Heart left ventricle (tissue), 16 donors: ENCODE measurements at regions not wholly inside any gene's neighbourhood (a gene's known extent, or its start where the extent isn't known, plus 50 kb on each side); places are given as distances from the start of the nearest gene placed in this dataset.

Experiments
- ATAC-seq, 4 donors: fragments of 200-7000 bp; cut with Tn5 transposase; one replicate each; pipeline ENCODE4 v1.9.1; 2020 to 2022; ENCODE audit warnings: moderate library complexity in 4 of 4, mild to moderate bottlenecking in 3 of 4, moderate number of reproducible peaks in 1 of 4
- DNase-seq, 5 donors: peaks; one replicate each; pipeline ENCODE4 v3.0.0-alpha.2; 2020
- H3K27ac ChIP-seq, 12 donors: fragments of 200-600 bp; sonication (generic) in 4 of 12; one replicate each; pipeline versions ENCODE4 v1.5.0 to v1.8.0; 2016 to 2022; ENCODE audit warnings: mild to moderate bottlenecking in 2 of 12
- H3K27me3 ChIP-seq, 9 donors: fragments of 200-600 bp; sonication (generic) in 2 of 9; one replicate each; pipeline versions ENCODE4 v1.5.1 to v1.8.0; 2016 to 2022; ENCODE audit warnings: mild to moderate bottlenecking in 3 of 9
- H3K36me3 ChIP-seq, 9 donors: fragments of 200-600 bp; sonication (generic) in 2 of 9; one replicate each; pipeline versions ENCODE4 v1.5.0 to v1.8.0; 2018 to 2022; ENCODE audit warnings: mild to moderate bottlenecking in 2 of 9
- H3K4me1 ChIP-seq, 12 donors: fragments of 200-600 bp; sonication (generic) in 4 of 12; one replicate each; pipeline versions ENCODE4 v1.5.0 to v1.8.0; 2016 to 2022; ENCODE audit warnings: mild to moderate bottlenecking in 3 of 12
- H3K4me3 ChIP-seq, 12 donors: fragments of 200-600 bp; sonication (generic) in 4 of 12; one replicate each; pipeline versions ENCODE4 v1.5.0 to v1.8.0; 2017 to 2022; ENCODE audit warnings: mild to moderate bottlenecking in 9 of 12, moderate library complexity in 4 of 12
- H3K9me3 ChIP-seq, 12 donors: fragments of 200-600 bp; sonication (generic) in 4 of 12; one replicate each; pipeline versions ENCODE4 v1.5.0 to v1.8.0; 2016 to 2022; ENCODE audit warnings: mild to moderate bottlenecking in 1 of 12
- CTCF ChIP-seq, 12 donors: fragments of 200-600 bp; sonication (generic) in 4 of 12; IDR thresholded peaks; one replicate each; pipeline versions ENCODE4 v1.5.0 to v1.8.0; 2018 to 2022; ENCODE audit warnings: antibody characterized with exemption in 12 of 12, mild to moderate bottlenecking in 5 of 12
- POLR2A ChIP-seq, 2 donors: fragments of 450-650 bp; IDR thresholded peaks; one replicate each; pipeline ENCODE4 v1.6.1; 2017; ENCODE audit warnings: antibody characterized with exemption in 2 of 2, mild to moderate bottlenecking in 2 of 2, moderate library complexity in 2 of 2
- WGBS, 4 donors: extraction: QIAGEN DNeasy Blood & Tissue Kit in 2 of 4; methylation state at CpG; one replicate each; pipeline versions ENCODE4 v1.1.5 to v1.1.7; 2013 to 2018; 5-methylcytosine and 5-hydroxymethylcytosine counted together
- intact Hi-C, 10 donors: fragments of 100-400 bp; cut with DNase I; formaldehyde crosslinking; loops; one replicate each; pipeline versions ENCODE4 v1.11.1 to v1.14.2; 2022
- donor health status: ischemic (EF 13 %, LVEDD 7.1; RV severe dilation, severe dysfunction).
- donor health status: healthy with polysubstance abuse.
- donor health status: DM: no; HTN: yes; CAD: no.
- donor health status: DM: no; HTN: no; CAD: no.
- donor health status: ischemic (EF 25% LVEDD 6.9; RV normal size, moderate dysfunction).
- donor health status: ischemic (EF 25% LVEDD 5.7; RV mildly dilated, moderate dysfunction).
- donor health status: healthy.
- donor health status: DM: yes; HTN: yes; CAD: no.
- donor health status: ischemic (EF 35%, LVEDD 5.7; RV mildly dilated, moderate dysfunction).
- donor health status: nonischemic (EF 11% LVEDD 7.7; RV severe dilation, severe dysfunction).
- donor health status: DM: yes; HTN: yes; CAD: no.
- donor health status: PGD.
- donor health status: ischemic (EF 29% LVEDD 5.4; RV normal size, mild dysfunction).
- donor health status: nonischemic (EF 23%, LVEDD 6.1; RV moderate dilation, normal function).

- ATAC-seq (no peak), DNase-seq (no peak)
- Histone ChIP-seq H3K36me3 (no peaks in the 10 kb centered on the region), H3K4me1 (peaks cover 0 to 21% (median 0%) of the 10 kb centered on the region in 12 donors), H3K27ac (no peak overlapping the region), H3K27me3 (no peaks in the 10 kb centered on the region), H3K4me3 (no peak overlapping the region), H3K9me3 (no peaks in the 10 kb centered on the region)
- WGBS, 4 donors = 88 to 95% (median 90%) methylated on average over 12 of the region's 12 CpGs
- intact Hi-C loops = no loop called here
- TF ChIP-seq POLR2A (IDR thresholded peaks at IDR 0.05) (no peak), CTCF (IDR thresholded peaks at IDR 0.05) (no peak)
These were observed 183.1 kb upstream of the FAT1 start for GRCh38 chr4:186906722-186907121.

DNA sequence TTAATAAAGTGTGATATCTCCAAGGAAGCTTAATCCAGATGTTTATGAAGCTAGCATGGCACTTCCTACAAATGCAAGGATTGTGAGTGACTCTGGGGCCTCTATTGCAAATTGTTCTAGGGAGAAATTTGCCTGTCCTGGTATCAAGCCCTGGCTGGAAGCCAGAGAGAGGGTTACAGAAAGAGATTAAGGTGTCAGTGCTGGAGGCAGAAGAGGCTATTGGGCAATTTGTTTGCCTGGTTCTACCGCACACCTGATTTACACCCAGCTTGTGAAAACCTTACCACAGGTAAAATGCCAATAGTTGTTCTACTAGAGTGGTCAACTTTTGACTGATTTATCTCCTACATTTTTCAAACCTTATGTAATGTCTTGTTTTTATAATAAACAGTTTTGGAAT lies 186.7 kb upstream of the FAT1 start:
- no peaks in the 10 kb centered on the region for H3K36me3 ChIP-seq
- ATAC-seq (no peak), DNase-seq (no peak)
- H3K4me1 ChIP-seq = no peaks in the 10 kb centered on the region
- no peaks in the 10 kb centered on the region for H3K9me3 ChIP-seq
- H3K27me3 ChIP-seq = no peaks in the 10 kb centered on the region
- no peak overlapping the region for H3K4me3 ChIP-seq
- no peak overlapping the region for H3K27ac ChIP-seq
- 78 to 100% (median 83%) methylated on average over 1 of the region's 1 CpG for WGBS, 4 donors
- TF ChIP-seq POLR2A (IDR thresholded peaks at IDR 0.05) = no peak
- TF ChIP-seq CTCF (IDR thresholded peaks at IDR 0.05) = no peak
- intact Hi-C loops = no loop called here

DNA sequence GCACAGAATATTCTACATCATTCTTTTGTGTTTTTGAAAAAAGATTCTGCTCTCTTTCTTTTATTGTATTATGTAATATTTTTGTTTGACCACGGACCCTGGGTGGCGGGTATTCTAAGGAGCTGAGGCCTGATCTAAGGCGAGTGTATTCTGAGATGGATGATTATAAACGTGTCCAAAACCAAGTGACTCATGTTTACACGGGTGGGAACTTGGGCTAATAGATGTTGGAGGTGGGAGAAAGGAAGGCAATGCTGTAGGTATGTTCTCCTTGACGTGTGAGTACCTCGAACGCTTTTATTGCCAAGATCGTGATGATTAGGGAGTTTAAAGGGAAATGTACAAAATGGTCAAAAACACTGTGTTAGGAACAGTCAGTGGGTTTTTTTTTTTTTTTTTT lies 188.9 kb upstream of the FAT1 start:
- Histone ChIP-seq H3K9me3 (no peaks in the 10 kb centered on the region), H3K27ac (no peak overlapping the region), H3K4me1 (no peaks in the 10 kb centered on the region), H3K36me3 (no peaks in the 10 kb centered on the region), H3K4me3 (no peak overlapping the region), H3K27me3 (no peaks in the 10 kb centered on the region)
- no peak for ATAC-seq
- intact Hi-C loops = no loop called here
- DNase-seq = no peak
- TF ChIP-seq CTCF (IDR thresholded peaks at IDR 0.05) (no peak), POLR2A (IDR thresholded peaks at IDR 0.05) (no peak)
- 70 to 76% (median 73%) methylated on average over 9 of the region's 9 CpGs for WGBS, 4 donors

- Histone ChIP-seq H3K27ac (no peak overlapping the region), H3K4me1 (no peaks in the 10 kb centered on the region), H3K36me3 (no peaks in the 10 kb centered on the region), H3K27me3 (no peaks in the 10 kb centered on the region), H3K9me3 (no peaks in the 10 kb centered on the region), H3K4me3 (no peak overlapping the region)
- TF ChIP-seq POLR2A (IDR thresholded peaks at IDR 0.05) (no peak), CTCF (IDR thresholded peaks at IDR 0.05) (no peak)
- intact Hi-C loops = no loop called here
- WGBS, 4 donors = 78 to 91% (median 81%) methylated on average over 4 of the region's 4 CpGs
- no peak for ATAC-seq
- no peak for DNase-seq
These were observed 192.2 kb upstream of the FAT1 start for GRCh38 chr4:186915816-186916215.
